ENCODE measurements at regions not wholly inside any gene's neighbourhood (a gene's known extent, or its start where the extent isn't known, plus 50 kb on each side); places are given as distances from the start of the nearest gene placed in this dataset.

DNA sequence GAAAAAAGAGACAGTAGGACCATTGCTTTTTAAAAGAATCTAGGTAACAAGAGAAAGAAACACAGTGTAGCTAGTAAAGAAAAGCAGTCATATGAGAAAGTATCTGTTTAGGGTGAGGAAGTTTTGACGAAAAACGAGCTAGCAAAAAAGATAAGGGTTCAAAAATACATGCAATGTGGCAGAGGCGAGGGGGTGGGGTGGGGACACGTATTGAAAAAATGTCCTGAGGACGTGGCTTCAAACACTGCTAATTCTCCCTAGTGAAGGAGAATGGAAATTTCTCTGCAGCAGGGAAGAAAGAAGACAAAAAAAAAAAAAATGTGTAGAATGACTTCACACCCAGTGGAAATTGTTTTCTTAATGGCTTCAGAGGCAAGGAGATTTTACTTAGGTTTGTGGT lies 856.4 kb upstream of the INTU start:
- TF ChIP-seq, protein P1, sequence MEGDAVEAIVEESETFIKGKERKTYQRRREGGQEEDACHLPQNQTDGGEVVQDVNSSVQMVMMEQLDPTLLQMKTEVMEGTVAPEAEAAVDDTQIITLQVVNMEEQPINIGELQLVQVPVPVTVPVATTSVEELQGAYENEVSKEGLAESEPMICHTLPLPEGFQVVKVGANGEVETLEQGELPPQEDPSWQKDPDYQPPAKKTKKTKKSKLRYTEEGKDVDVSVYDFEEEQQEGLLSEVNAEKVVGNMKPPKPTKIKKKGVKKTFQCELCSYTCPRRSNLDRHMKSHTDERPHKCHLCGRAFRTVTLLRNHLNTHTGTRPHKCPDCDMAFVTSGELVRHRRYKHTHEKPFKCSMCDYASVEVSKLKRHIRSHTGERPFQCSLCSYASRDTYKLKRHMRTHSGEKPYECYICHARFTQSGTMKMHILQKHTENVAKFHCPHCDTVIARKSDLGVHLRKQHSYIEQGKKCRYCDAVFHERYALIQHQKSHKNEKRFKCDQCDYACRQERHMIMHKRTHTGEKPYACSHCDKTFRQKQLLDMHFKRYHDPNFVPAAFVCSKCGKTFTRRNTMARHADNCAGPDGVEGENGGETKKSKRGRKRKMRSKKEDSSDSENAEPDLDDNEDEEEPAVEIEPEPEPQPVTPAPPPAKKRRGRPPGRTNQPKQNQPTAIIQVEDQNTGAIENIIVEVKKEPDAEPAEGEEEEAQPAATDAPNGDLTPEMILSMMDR (IDR thresholded peaks at IDR 0.05; ENCODE audit: borderline replicate concordance, insufficient read depth, low read depth, low read length), result no peak
- H3K4me3 ChIP-seq (ENCODE audit: low read depth, low read length), result no peak overlapping the region

DNA sequence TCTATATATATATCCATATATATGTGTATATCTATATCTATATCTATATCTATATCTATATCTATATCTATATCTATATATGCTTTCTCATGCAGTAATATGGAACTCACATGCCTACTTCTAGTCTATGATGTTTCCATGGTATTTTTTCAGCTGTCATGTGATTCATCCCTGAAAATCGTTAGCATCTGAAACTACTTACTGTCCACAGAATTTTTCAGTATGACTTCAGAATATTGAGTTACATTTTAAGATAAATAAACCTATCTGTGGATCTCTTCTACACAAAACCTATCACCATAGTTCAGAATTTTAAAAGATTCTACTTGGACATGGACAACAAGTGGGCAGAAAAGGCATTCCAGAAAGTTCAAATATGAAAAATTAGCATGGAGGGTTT lies 855.1 kb upstream of the INTU start:
- H3K4me3 ChIP-seq (ENCODE audit: low read depth, low read length), result no peak overlapping the region
- TF ChIP-seq, protein P1 (IDR thresholded peaks at IDR 0.05; ENCODE audit: borderline replicate concordance, insufficient read depth, low read depth, low read length), result no peak

DNA sequence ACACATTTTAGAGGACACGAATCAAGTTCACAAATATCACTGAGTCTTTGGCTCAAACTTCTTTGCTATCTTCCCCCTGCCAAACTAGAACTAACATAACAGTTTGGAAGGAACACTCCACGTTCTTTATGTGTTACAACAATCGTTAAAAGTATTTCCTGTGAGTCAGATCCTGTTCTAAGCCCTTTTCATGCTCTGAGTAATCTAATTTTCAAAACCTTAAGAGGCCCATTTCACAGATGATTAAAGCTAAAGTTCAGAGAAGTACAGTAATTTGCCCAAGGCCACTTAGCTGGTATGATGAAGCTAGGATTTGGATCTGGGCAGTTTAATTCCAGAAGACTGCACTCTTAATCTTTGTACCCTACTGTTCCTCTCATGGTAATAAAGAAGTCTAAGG lies 854.4 kb upstream of the INTU start:
- H3K4me3 ChIP-seq (ENCODE audit: low read depth, low read length), result no peak overlapping the region
- TF ChIP-seq, protein P1 (IDR thresholded peaks at IDR 0.05; ENCODE audit: borderline replicate concordance, insufficient read depth, low read depth, low read length), result no peak

DNA sequence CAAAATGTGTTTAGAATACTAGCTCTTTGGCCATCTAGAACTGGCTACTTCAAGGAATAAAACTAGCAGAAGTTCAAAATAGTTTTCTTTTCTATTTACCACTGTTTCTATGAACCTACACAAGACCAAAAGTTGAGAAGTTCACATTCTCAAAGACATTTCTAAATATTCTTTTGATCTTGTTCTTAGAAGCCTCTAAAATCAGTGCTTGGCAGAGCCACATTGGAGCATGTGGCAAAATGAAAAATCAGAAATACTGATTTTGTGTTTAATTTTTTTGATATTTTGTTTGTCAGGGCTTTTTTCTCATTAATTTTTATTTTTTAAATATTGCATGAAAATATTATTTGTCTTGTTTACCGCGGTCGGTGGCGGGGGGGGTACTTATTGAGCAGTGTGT lies 853.8 kb upstream of the INTU start:
- TF ChIP-seq, protein P1 (IDR thresholded peaks at IDR 0.05; ENCODE audit: borderline replicate concordance, insufficient read depth, low read depth, low read length), result no peak
- H3K4me3 ChIP-seq (ENCODE audit: low read depth, low read length), result no peak overlapping the region

DNA sequence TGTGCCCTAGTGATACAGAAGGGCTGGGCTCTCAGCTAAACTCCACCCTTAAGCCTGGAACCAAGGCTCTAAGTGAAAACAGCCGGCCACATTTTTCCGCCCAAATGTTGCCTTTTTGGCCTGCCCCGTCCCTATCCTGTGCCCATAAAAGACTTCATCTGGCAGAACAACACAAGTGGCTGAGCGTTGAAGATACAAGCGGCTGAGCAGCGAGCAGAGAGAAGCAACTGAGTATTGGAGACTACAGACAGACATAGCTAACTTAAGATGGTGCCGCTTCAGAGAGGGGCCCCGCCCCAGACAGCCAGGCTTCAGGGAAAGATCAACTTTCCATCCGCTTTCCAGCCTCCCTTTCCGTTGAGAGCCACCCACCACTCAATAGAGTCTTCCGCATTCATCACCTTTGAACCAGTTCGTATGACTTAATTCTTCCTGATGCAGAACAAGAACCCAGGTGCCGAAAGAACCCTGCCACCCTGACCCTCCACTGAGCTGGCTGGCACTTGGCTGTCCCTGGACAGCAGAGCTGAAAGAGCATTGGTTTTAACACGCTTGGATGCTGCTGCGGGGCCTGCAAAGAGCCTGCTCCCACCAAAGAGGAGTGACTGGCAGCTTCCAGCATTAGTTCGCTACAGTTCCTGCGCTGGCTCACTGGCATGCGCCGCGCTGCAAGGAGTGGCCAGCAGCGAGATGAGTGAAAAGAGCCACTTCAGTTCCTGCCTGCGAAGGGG lies 853.2 kb upstream of the INTU start:
- TF ChIP-seq, protein P1 (IDR thresholded peaks at IDR 0.05; ENCODE audit: borderline replicate concordance, insufficient read depth, low read depth, low read length), result no peak
- H3K4me3 ChIP-seq (ENCODE audit: low read depth, low read length), result no peak overlapping the region

DNA sequence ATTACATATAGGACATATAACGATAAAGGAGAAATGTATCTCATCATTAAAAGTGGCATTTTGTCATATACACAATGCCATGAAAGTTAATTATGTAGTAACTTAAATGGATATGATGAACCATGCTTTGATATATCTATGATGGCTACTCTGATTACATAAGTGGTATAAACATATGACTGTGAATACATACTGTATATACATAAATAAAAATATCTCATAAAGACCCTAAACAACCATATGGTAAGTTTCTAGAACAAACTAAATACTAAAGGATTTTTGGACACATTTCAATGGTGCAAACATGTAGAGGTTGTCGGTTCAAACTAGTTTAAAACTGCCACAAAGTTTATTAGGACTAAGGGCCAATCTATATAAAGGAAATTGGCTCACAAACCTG lies 849.6 kb upstream of the INTU start:
- H3K4me3 ChIP-seq (ENCODE audit: low read depth, low read length), result no peak overlapping the region
- TF ChIP-seq, protein P1 (IDR thresholded peaks at IDR 0.05; ENCODE audit: borderline replicate concordance, insufficient read depth, low read depth, low read length), result no peak

DNA sequence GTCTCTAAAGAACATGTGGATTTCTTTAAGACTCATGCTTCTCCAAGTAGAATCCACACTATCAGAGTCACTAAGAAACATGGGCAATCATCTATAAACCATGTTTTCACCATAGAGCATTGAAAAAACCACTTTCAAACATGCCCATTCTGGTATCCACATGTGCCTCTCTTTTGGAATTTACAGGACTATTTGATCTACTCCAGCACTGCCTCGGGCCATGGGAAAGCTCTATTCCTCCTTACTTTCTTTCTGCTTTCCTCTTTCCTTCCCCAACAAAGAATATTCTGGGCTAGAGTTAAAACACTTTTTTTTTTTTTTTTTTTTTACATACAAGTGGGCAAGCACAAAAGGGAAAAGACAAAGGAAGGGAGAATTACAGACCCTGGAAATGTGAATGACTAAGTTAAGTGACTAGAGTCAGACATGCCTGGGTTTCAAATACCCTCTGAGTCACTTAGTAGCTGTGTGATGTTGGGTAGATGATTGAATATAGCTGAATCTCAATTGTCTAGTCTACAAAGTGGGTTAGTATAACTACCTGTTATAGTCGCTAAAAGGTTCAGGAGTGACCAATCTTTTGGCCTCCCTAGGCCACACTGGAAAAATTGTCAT lies 847.7 kb upstream of the INTU start:
- TF ChIP-seq, protein P1 (IDR thresholded peaks at IDR 0.05; ENCODE audit: borderline replicate concordance, insufficient read depth, low read depth, low read length), result no peak

More for the DNA sequence above, 847.7 kb upstream of the INTU start:
- H3K4me3 ChIP-seq (ENCODE audit: low read depth, low read length), result no peak overlapping the region

All from GM12875 (cell line).